ENCODE measurements at regions not wholly inside any gene's neighbourhood (a gene's known extent, or its start where the extent isn't known, plus 50 kb on each side); places are given as distances from the start of the nearest gene placed in this dataset.

GRCh38 chr2:22801970-22802369, 583.0 kb upstream of the KLHL29 start:
- TF ChIP-seq CTCF (IDR thresholded peaks at IDR 0.05 in 2 of 3, conservative IDR thresholded peaks at IDR 0.05 in 1 of 3; ENCODE audit: borderline replicate concordance in 1 of 3, insufficient read depth in 1 of 3, low read depth in 2 of 3, low read length in 2 of 3) (no peak), EZH2 (IDR thresholded peaks at IDR 0.05) (no peak), YY1 (IDR thresholded peaks at IDR 0.05; ENCODE audit: extremely low read depth, insufficient replicate concordance, low read depth, low read length) (no peak), REST (IDR thresholded peaks at IDR 0.05; ENCODE audit: low read depth) (no peak), ELF1 (IDR thresholded peaks at IDR 0.05; ENCODE audit: borderline replicate concordance, low read depth) (no peak)
